Activated naive CD8-positive, alpha-beta T cell (primary cell): ENCODE measurements at regions not wholly inside any gene's neighbourhood (a gene's known extent, or its start where the extent isn't known, plus 50 kb on each side); places are given as distances from the start of the nearest gene placed in this dataset.

ENCODE experiments used
- H3K27ac Mint-ChIP-seq: one replicate; pipeline ENCODE4 v1.8.0; 2021; ENCODE audit warnings: mixed read lengths
- H3K27me3 Mint-ChIP-seq: one replicate; pipeline ENCODE4 v1.8.0; 2021; ENCODE audit warnings: mixed read lengths
- H3K36me3 Mint-ChIP-seq: one replicate; pipeline ENCODE4 v1.8.0; 2021; ENCODE audit warnings: mixed read lengths
- H3K4me1 Mint-ChIP-seq: one replicate; pipeline ENCODE4 v1.8.0; 2021; ENCODE audit warnings: low read depth, mixed read lengths
- H3K4me3 Mint-ChIP-seq: one replicate; pipeline ENCODE4 v1.8.0; 2021; ENCODE audit warnings: mild to moderate bottlenecking, mixed read lengths
- H3K9me3 Mint-ChIP-seq: one replicate; pipeline ENCODE4 v1.8.0; 2021; ENCODE audit warnings: low read depth, mixed read lengths

GRCh38 chr1:208903251-208903905, 659.2 kb upstream of the PLXNA2 start:
- Mint-ChIP-seq H3K4me3 (no peak overlapping the region), H3K27ac (no peak overlapping the region), H3K9me3 (no peaks in the 10 kb centered on the region), H3K36me3 (no peaks in the 10 kb centered on the region), H3K27me3 (peaks cover 12% of the 10 kb centered on the region), H3K4me1 (no peaks in the 10 kb centered on the region)

- Mint-ChIP-seq H3K4me1 (no peaks in the 10 kb centered on the region), H3K9me3 (peaks cover 1% of the 10 kb centered on the region), H3K4me3 (no peak overlapping the region), H3K27ac (no peak overlapping the region), H3K27me3 (peaks cover 9% of the 10 kb centered on the region), H3K36me3 (no peaks in the 10 kb centered on the region)
Measured at GRCh38 chr1:208907790-208908189, 663.6 kb upstream of the PLXNA2 start.

- H3K27ac Mint-ChIP-seq: no peak overlapping the region
- no peaks in the 10 kb centered on the region for H3K36me3 Mint-ChIP-seq
- peaks cover 5% of the 10 kb centered on the region for H3K9me3 Mint-ChIP-seq
- no peaks in the 10 kb centered on the region for H3K4me1 Mint-ChIP-seq
- H3K4me3 Mint-ChIP-seq: no peak overlapping the region
- H3K27me3 Mint-ChIP-seq: peaks cover 9% of the 10 kb centered on the region
Measured at GRCh38 chr1:208909011-208909984, 665.1 kb upstream of the PLXNA2 start.

- no peaks in the 10 kb centered on the region for H3K4me1 Mint-ChIP-seq
- no peaks in the 10 kb centered on the region for H3K36me3 Mint-ChIP-seq
- H3K9me3 Mint-ChIP-seq: peaks cover 5% of the 10 kb centered on the region
- no peak overlapping the region for H3K27ac Mint-ChIP-seq
- no peak overlapping the region for H3K4me3 Mint-ChIP-seq
- peaks cover 9% of the 10 kb centered on the region for H3K27me3 Mint-ChIP-seq
Measured at GRCh38 chr1:208910161-208910560, 666.0 kb upstream of the PLXNA2 start.

GRCh38 chr1:208917281-208917680, 666.2 kb upstream of the CAMK1G start:
- Mint-ChIP-seq H3K36me3 (no peaks in the 10 kb centered on the region), H3K4me3 (no peak overlapping the region), H3K4me1 (no peaks in the 10 kb centered on the region), H3K27me3 (peaks cover 2% of the 10 kb centered on the region), H3K27ac (no peak overlapping the region), H3K9me3 (peaks cover 5% of the 10 kb centered on the region)

- Mint-ChIP-seq H3K4me1 (no peaks in the 10 kb centered on the region), H3K4me3 (no peak overlapping the region), H3K27ac (no peak overlapping the region), H3K27me3 (peaks cover 2% of the 10 kb centered on the region), H3K36me3 (no peaks in the 10 kb centered on the region), H3K9me3 (peaks cover 5% of the 10 kb centered on the region)
Measured at GRCh38 chr1:208917723-208918122, 665.8 kb upstream of the CAMK1G start.

GRCh38 chr1:208918160-208918559, 665.4 kb upstream of the CAMK1G start:
- Mint-ChIP-seq H3K27ac (no peak overlapping the region), H3K27me3 (peaks cover under 1% of the 10 kb centered on the region), H3K4me1 (no peaks in the 10 kb centered on the region), H3K36me3 (no peaks in the 10 kb centered on the region), H3K4me3 (no peak overlapping the region), H3K9me3 (peaks cover under 1% of the 10 kb centered on the region)

- no peaks in the 10 kb centered on the region for H3K4me1 Mint-ChIP-seq
- H3K4me3 Mint-ChIP-seq: no peak overlapping the region
- H3K27me3 Mint-ChIP-seq: no peaks in the 10 kb centered on the region
Measured at GRCh38 chr1:208919371-208919770, 664.1 kb upstream of the CAMK1G start.

GRCh38 chr1:208921259-208921658, 662.3 kb upstream of the CAMK1G start:
- H3K4me1 Mint-ChIP-seq: no peaks in the 10 kb centered on the region
- H3K4me3 Mint-ChIP-seq: no peak overlapping the region
- H3K9me3 Mint-ChIP-seq: no peaks in the 10 kb centered on the region
- peaks cover 5% of the 10 kb centered on the region for H3K27me3 Mint-ChIP-seq
- no peaks in the 10 kb centered on the region for H3K36me3 Mint-ChIP-seq
- no peak overlapping the region for H3K27ac Mint-ChIP-seq

More at GRCh38 chr1:208919371-208919770, 664.1 kb upstream of the CAMK1G start:
- Mint-ChIP-seq H3K27ac (no peak overlapping the region), H3K36me3 (no peaks in the 10 kb centered on the region), H3K9me3 (no peaks in the 10 kb centered on the region)

- peaks cover 5% of the 10 kb centered on the region for H3K27me3 Mint-ChIP-seq
- H3K27ac Mint-ChIP-seq: no peak overlapping the region
Measured at GRCh38 chr1:208923456-208923855, 660.1 kb upstream of the CAMK1G start.

GRCh38 chr1:208923946-208924720, 659.4 kb upstream of the CAMK1G start:
- no peaks in the 10 kb centered on the region for H3K4me1 Mint-ChIP-seq
- H3K9me3 Mint-ChIP-seq: no peaks in the 10 kb centered on the region
- H3K27me3 Mint-ChIP-seq: peaks cover 5% of the 10 kb centered on the region
- H3K36me3 Mint-ChIP-seq: no peaks in the 10 kb centered on the region
- no peak overlapping the region for H3K27ac Mint-ChIP-seq
- H3K4me3 Mint-ChIP-seq: no peak overlapping the region

More at GRCh38 chr1:208923456-208923855, 660.1 kb upstream of the CAMK1G start:
- Mint-ChIP-seq H3K4me1 (no peaks in the 10 kb centered on the region), H3K4me3 (no peak overlapping the region), H3K36me3 (no peaks in the 10 kb centered on the region), H3K9me3 (no peaks in the 10 kb centered on the region)

- Mint-ChIP-seq H3K36me3 (no peaks in the 10 kb centered on the region), H3K27ac (no peak overlapping the region), H3K4me1 (no peaks in the 10 kb centered on the region), H3K9me3 (no peaks in the 10 kb centered on the region), H3K27me3 (peaks cover 5% of the 10 kb centered on the region), H3K4me3 (no peak overlapping the region)
Measured at GRCh38 chr1:208924928-208925327, 658.6 kb upstream of the CAMK1G start.

GRCh38 chr1:208928349-208929010, 655.0 kb upstream of the CAMK1G start:
- Mint-ChIP-seq H3K4me3 (no peak overlapping the region), H3K36me3 (no peaks in the 10 kb centered on the region), H3K4me1 (no peaks in the 10 kb centered on the region), H3K27ac (no peak overlapping the region), H3K9me3 (no peaks in the 10 kb centered on the region), H3K27me3 (peaks cover 6% of the 10 kb centered on the region)

GRCh38 chr1:208929575-208929974, 653.9 kb upstream of the CAMK1G start:
- no peak overlapping the region for H3K27ac Mint-ChIP-seq
- H3K4me1 Mint-ChIP-seq: no peaks in the 10 kb centered on the region
- H3K4me3 Mint-ChIP-seq: no peak overlapping the region
- no peaks in the 10 kb centered on the region for H3K9me3 Mint-ChIP-seq
- H3K27me3 Mint-ChIP-seq: peaks cover 9% of the 10 kb centered on the region
- no peaks in the 10 kb centered on the region for H3K36me3 Mint-ChIP-seq
